Activated CD8-positive, alpha-beta T cell treated with anti-CD3 and anti-CD28 coated beads, Interleukin-2, amount 10 ng/mL, durations not matched to agents 7 days and 5 days (primary cell): ENCODE measurements at regions not wholly inside any gene's neighbourhood (a gene's known extent, or its start where the extent isn't known, plus 50 kb on each side); places are given as distances from the start of the nearest gene placed in this dataset.
"Not testable (repeated sequence)": the region's sequence is repeated elsewhere in the genome, so short reads cannot be mapped to it uniquely, and the experiment has no call there.

Experiments
- ATAC-seq: fragments of 150-1000 bp; cut with Tn5 transposase; one replicate; pipeline ENCODE4 v1.10.0; 2021; ENCODE audit warnings: moderate library complexity
- CTCF ChIA-PET: fragments of 350-600 bp; sonication (Branson Sonifier 250); formaldehyde crosslinking; loops from one replicate; lab custom pipeline; 2021; ENCODE audit warnings: antibody characterized with exemption; lab: Charles Lee
- POLR2A ChIA-PET: fragments of 350-600 bp; sonication (Branson Sonifier 250); formaldehyde crosslinking; loops from one replicate; lab custom pipeline; 2021; ENCODE audit warnings: antibody characterized with exemption; lab: Charles Lee
- DNase-seq: peaks from one replicate; pipeline ENCODE4 v3.0.0-alpha.2; 2020
- H3K27ac Mint-ChIP-seq: one replicate; pipeline ENCODE4 v1.8.0; 2021; ENCODE audit warnings: mild to moderate bottlenecking, mixed read lengths
- H3K27me3 Mint-ChIP-seq: one replicate; pipeline ENCODE4 v1.8.0; 2021; ENCODE audit warnings: low read depth, mixed read lengths
- H3K36me3 Mint-ChIP-seq: one replicate; pipeline ENCODE4 v1.8.0; 2021; ENCODE audit warnings: low read depth, mixed read lengths
- H3K4me1 Mint-ChIP-seq: one replicate; pipeline ENCODE4 v1.8.0; 2021; ENCODE audit warnings: low read depth, mixed read lengths
- H3K4me3 Mint-ChIP-seq: one replicate; pipeline ENCODE4 v1.8.0; 2021; ENCODE audit warnings: mild to moderate bottlenecking, mixed read lengths
- H3K9me3 Mint-ChIP-seq: one replicate; pipeline ENCODE4 v1.8.0; 2022; ENCODE audit warnings: mixed read lengths; ENCODE audit not compliant: insufficient read depth

GRCh38 chr5:21594566-21594965 is 1258.6 kb downstream of the CDH12 start:
- ChIA-PET POLR2A (no interaction called here), CTCF (no interaction called here)
- H3K27ac Mint-ChIP-seq = no peak overlapping the region
- no peak for ATAC-seq
- H3K4me1 Mint-ChIP-seq = no peaks in the 10 kb centered on the region
- no peak overlapping the region for H3K4me3 Mint-ChIP-seq
- no peaks in the 10 kb centered on the region for H3K36me3 Mint-ChIP-seq
- no peak for DNase-seq
- H3K27me3 Mint-ChIP-seq = no peaks in the 10 kb centered on the region
- H3K9me3 Mint-ChIP-seq = peaks cover 9% of the 10 kb centered on the region

- no peaks in the 10 kb centered on the region for H3K27me3 Mint-ChIP-seq
- CTCF ChIA-PET = no interaction called here
- POLR2A ChIA-PET = no interaction called here
- H3K4me3 Mint-ChIP-seq = no peak overlapping the region
- no peak for DNase-seq
- no peak for ATAC-seq
- peaks cover 9% of the 10 kb centered on the region for H3K9me3 Mint-ChIP-seq
- H3K4me1 Mint-ChIP-seq = no peaks in the 10 kb centered on the region
- H3K36me3 Mint-ChIP-seq = no peaks in the 10 kb centered on the region
- no peak overlapping the region for H3K27ac Mint-ChIP-seq
These were observed 1259.9 kb downstream of the CDH12 start for GRCh38 chr5:21593261-21593660.

DNA sequence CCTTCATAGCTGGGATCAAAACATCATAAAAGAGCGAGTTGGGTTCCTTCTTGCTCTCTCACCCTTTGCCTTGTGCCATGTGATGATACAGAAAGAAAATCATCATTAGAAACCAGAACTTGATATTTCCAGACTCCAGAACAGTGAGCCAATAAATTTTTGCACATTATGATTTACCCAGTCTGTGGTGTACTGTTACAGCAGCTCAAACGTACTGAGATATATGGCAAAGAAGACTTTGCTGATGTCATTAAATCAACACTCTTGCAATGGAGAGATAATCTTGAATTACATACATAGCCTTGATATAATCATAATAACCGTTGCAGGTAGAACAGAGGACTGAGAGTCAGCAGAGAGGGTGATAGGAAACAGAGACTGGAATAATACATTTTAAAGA is 1271.6 kb downstream of the CDH12 start:
- no peak for DNase-seq
- Mint-ChIP-seq H3K36me3 (no peaks in the 10 kb centered on the region), H3K4me3 (no peak overlapping the region), H3K27ac (no peak overlapping the region), H3K4me1 (no peaks in the 10 kb centered on the region), H3K27me3 (no peaks in the 10 kb centered on the region), H3K9me3 (peaks cover 6% of the 10 kb centered on the region)
- CTCF ChIA-PET = no interaction called here
- POLR2A ChIA-PET = no interaction called here
- ATAC-seq = no peak

DNA sequence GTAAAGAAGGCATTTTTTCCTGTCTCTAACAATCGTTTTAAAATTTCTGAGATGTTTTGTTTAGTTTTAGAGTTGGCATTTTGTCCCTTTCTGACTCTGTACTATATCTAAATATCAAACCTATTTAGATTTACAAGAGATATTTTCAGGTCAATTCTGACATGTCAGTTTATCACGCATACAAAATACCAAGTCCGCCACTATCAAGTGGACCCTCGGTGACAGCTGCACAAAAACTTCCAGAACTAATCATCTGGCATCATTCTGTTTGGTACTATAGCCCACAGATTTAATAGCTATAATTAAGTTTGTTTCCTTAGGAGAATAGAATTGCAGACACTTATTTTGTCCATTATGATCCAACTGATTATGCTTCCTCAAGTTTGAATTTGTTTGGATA is 1278.2 kb downstream of the CDH12 start:
- no peaks in the 10 kb centered on the region for H3K9me3 Mint-ChIP-seq
- no peaks in the 10 kb centered on the region for H3K4me1 Mint-ChIP-seq
- DNase-seq (no peak), ATAC-seq (no peak)
- H3K27ac Mint-ChIP-seq = no peak overlapping the region
- no peaks in the 10 kb centered on the region for H3K36me3 Mint-ChIP-seq
- H3K27me3 Mint-ChIP-seq = no peaks in the 10 kb centered on the region
- ChIA-PET CTCF (no interaction called here), POLR2A (no interaction called here)
- no peak overlapping the region for H3K4me3 Mint-ChIP-seq

DNA sequence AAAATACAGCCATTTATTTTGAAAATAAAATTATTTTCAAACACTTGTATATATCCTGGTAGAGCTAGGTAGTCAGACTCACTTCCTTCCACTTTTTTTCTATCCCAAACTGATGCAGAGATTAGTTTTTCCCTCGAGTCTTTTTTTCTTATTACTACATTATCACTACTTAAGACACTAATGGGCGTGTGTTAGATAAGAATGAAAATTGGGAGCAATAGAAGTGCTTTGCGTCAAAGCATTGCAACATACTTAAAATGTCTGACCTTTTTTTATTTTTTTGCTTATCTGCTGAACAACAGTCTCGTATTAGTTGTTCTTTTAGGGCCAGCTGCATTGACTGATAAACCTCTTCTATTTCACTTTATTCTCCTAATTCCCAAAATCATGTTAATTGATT is 1278.7 kb downstream of the CDH12 start:
- no peaks in the 10 kb centered on the region for H3K36me3 Mint-ChIP-seq
- H3K9me3 Mint-ChIP-seq = no peaks in the 10 kb centered on the region
- H3K4me1 Mint-ChIP-seq = no peaks in the 10 kb centered on the region
- DNase-seq (no peak), ATAC-seq (no peak)
- CTCF ChIA-PET = no interaction called here
- H3K27ac Mint-ChIP-seq = no peak overlapping the region
- no peak overlapping the region for H3K4me3 Mint-ChIP-seq
- POLR2A ChIA-PET = no interaction called here
- H3K27me3 Mint-ChIP-seq = no peaks in the 10 kb centered on the region

DNA sequence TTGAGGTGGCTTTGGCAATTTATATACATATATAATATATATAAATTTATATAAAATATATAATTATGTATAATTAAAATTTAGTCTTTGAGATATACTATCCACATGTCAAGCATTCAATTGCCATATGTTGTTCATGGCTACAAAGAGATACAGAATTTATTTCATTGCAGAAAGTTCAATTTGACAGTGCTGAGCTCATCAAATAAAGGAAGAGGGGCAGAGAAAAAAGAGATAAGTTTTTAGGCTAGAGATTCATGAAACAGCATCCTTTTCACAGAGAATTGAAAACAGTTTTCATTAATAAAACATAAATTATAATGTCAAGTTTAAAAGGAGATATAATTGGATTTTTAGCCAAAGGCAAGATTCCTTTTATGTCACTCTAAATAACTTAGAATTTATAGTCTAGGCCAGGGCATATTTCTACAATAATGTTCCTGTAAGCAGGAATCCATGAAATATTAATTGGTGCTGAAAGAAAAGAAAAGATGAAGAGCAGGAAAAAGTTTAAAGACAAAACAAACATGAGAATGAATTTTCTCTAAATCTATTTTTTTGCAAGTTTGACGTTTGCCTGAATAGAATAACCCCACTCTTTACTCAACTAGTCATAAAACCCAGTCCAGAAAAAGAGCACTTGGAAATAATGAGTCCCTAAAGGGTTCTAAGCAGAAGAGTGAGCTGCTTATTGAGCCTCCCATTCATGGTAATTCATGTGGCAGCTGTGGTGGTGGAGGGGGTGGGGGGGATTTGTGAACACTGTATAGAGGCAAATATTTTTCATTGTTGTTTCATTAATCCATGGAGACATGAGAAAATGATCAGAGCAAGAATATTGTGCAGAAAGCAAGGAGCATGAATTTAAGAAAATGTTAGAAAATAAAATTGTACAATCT is 1279.5 kb downstream of the CDH12 start:
- H3K9me3 Mint-ChIP-seq = no peaks in the 10 kb centered on the region
- no peak for ATAC-seq
- ChIA-PET CTCF (no interaction called here), POLR2A (no interaction called here)
- no peaks in the 10 kb centered on the region for H3K36me3 Mint-ChIP-seq
- no peak overlapping the region for H3K27ac Mint-ChIP-seq
- no peaks in the 10 kb centered on the region for H3K27me3 Mint-ChIP-seq
- H3K4me3 Mint-ChIP-seq = no peak overlapping the region
- no peaks in the 10 kb centered on the region for H3K4me1 Mint-ChIP-seq
- DNase-seq = no peak

DNA sequence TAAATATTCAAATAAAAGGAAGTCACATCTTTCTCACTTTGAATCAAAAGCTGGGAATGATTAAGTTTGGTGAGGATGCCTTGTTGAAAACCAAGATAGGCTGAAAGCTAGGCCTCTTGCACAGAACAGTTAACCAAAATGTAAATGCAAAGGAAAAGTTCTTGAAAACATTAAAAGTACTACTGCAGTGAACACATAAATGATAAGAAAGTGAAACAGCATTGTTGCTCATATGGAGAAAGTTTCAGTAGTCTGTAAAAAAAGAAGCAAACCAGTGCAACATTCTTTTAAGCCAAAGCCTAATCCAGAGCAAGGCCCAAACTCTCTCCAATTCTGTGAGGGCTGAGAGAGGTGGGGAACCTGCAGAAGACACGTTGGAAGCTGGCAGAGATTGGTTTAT is 1281.9 kb downstream of the CDH12 start:
- H3K27me3 Mint-ChIP-seq, POLR2A ChIA-PET, ATAC-seq, H3K4me3 Mint-ChIP-seq, H3K4me1 Mint-ChIP-seq, H3K36me3 Mint-ChIP-seq, CTCF ChIA-PET, DNase-seq, H3K9me3 Mint-ChIP-seq, H3K27ac Mint-ChIP-seq: not testable (repeated sequence)

- POLR2A ChIA-PET, H3K4me1 Mint-ChIP-seq, H3K4me3 Mint-ChIP-seq, H3K27ac Mint-ChIP-seq, H3K9me3 Mint-ChIP-seq, H3K27me3 Mint-ChIP-seq, ATAC-seq, CTCF ChIA-PET, DNase-seq, H3K36me3 Mint-ChIP-seq: not testable (repeated sequence)
These were observed 1294.0 kb downstream of the CDH12 start for GRCh38 chr5:21559109-21559508.

DNA sequence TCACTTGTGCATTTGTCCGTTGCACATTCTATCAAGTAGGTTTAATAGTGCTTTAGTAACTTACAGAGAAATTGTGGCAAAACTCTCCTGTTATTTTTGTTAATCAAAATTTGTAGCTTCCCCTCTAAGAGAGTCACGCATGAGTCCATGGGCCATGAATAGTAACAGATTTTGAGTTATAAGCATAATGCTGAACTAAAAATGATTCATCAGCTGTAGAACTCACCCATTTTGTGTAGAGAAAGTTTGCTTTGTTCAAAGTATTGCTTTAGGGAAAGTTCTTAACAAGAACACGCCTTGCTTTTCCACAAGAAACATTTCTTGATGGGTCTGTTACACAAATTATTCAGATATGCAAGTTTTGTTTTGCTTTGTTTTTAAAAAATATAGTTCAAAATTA is 1300.9 kb downstream of the CDH12 start:
- H3K27me3 Mint-ChIP-seq, H3K4me3 Mint-ChIP-seq, POLR2A ChIA-PET, ATAC-seq, H3K9me3 Mint-ChIP-seq, H3K27ac Mint-ChIP-seq, CTCF ChIA-PET, DNase-seq, H3K4me1 Mint-ChIP-seq, H3K36me3 Mint-ChIP-seq: not testable (repeated sequence)

DNA sequence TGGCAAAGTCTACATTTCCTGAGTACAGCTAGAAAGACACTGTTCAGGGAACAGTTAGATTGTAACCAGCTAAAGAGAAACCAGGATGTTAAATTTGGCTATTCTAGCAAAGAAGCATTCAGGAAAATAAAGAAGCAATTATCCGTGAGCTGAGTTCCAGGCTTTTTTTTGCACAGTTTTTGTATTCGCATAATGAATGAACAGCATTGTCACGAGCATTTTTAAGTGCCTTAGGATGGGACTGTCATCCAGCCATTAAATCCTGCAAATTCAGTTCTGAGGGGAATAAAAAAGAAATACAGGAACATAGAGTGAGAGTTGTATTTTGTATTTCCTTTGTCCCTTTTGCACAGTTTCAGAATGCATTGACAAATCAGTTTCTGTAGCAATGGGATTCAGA is 1302.2 kb downstream of the CDH12 start:
- ATAC-seq, DNase-seq, H3K4me3 Mint-ChIP-seq, H3K27ac Mint-ChIP-seq, H3K27me3 Mint-ChIP-seq, POLR2A ChIA-PET, H3K36me3 Mint-ChIP-seq, CTCF ChIA-PET, H3K4me1 Mint-ChIP-seq, H3K9me3 Mint-ChIP-seq: not testable (repeated sequence)

DNA sequence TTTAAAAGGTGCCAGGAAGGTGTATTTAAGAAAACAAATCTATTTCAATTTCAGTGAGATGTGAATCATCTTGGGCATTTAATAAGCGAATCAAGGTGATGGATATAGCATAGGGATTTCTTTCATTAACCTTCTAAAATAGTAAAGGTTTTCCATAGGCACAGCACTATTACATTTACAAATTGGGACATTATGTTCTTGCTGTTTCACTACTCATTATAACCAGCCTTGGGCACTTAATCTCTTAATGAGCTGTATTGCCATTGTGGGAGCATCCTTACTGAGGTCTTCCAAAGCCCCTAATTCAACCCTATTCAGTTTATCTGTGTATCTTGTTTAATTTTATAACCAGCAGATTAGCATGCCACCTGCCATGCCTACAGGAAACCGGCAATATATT is 1305.5 kb downstream of the CDH12 start:
- H3K4me3 Mint-ChIP-seq, H3K27me3 Mint-ChIP-seq, CTCF ChIA-PET, H3K4me1 Mint-ChIP-seq, ATAC-seq, H3K36me3 Mint-ChIP-seq, POLR2A ChIA-PET, DNase-seq, H3K9me3 Mint-ChIP-seq, H3K27ac Mint-ChIP-seq: not testable (repeated sequence)

DNA sequence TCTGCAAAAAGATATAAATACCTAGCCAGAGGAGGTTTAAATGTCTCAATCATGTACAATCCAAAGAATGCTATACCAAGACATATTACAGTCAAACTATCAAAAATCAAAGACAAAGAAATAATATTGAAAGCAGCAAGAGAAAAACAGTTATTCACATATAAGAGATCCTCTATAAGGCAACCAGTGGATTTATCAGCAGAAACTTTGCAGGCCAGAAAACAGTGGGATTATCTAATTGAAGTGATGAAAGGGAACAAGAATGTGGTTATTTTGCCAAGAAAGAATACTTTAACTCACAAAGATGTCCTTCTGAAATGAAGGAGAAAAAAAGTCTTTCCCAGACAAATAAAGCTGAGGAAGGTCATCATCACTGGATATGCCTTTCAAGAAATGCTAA is 1318.0 kb downstream of the CDH12 start:
- H3K27ac Mint-ChIP-seq, H3K4me3 Mint-ChIP-seq, POLR2A ChIA-PET, H3K9me3 Mint-ChIP-seq, H3K36me3 Mint-ChIP-seq, H3K27me3 Mint-ChIP-seq, CTCF ChIA-PET, H3K4me1 Mint-ChIP-seq, DNase-seq, ATAC-seq: not testable (repeated sequence)

- H3K4me1 Mint-ChIP-seq, H3K27ac Mint-ChIP-seq, H3K4me3 Mint-ChIP-seq, POLR2A ChIA-PET, H3K9me3 Mint-ChIP-seq, H3K27me3 Mint-ChIP-seq, CTCF ChIA-PET, H3K36me3 Mint-ChIP-seq, DNase-seq, ATAC-seq: not testable (repeated sequence)
These were observed 1332.0 kb downstream of the CDH12 start for GRCh38 chr5:21521157-21521556.
